HEK293 (cell line): ENCODE measurements at regions not wholly inside any gene's neighbourhood (a gene's known extent, or its start where the extent isn't known, plus 50 kb on each side); places are given as distances from the start of the nearest gene placed in this dataset.

Source experiments
- ATF2 ChIP-seq: fragments of 450-650 bp; formaldehyde crosslinking; IDR thresholded peaks from 2 replicates; pipeline ENCODE4 v1.5.1; 2016; ENCODE audit warnings: missing biosample characterization, missing genetic modification characterization, low read depth
- CTCF ChIP-seq: fragments of 450-650 bp; formaldehyde crosslinking; IDR thresholded peaks from 2 replicates; pipeline ENCODE4 v1.5.1; 2016; ENCODE audit warnings: missing biosample characterization, missing genetic modification characterization
- ZNF274 ChIP-seq, 2 experiments: fragments of 200-500 bp in 1 of 2; fragments of 450-650 bp in 1 of 2; sonication (Bioruptor generic) in 1 of 2; formaldehyde crosslinking in 1 of 2; IDR thresholded peaks; 2 replicates each; pipeline versions ENCODE4 v1.5.1 to v1.6.1; 2014 to 2016; ENCODE audit warnings: borderline replicate concordance in 1 of 2, inconsistent platforms in 1 of 2, low read length in 1 of 2, missing biosample characterization in 1 of 2, missing genetic modification characterization in 1 of 2

- TF ChIP-seq CTCF (no peak), ZNF274 (IDR thresholded peaks at IDR 0.05; ENCODE audit: low read length) (no peak), ZNF274 (tag by site-specific recombination; IDR thresholded peaks at IDR 0.05; ENCODE audit: borderline replicate concordance) (no peak), ATF2 (no peak)
Measured at GRCh38 chr21:29228306-29228705, 70.4 kb upstream of the BACH1 start.
